Endothelial cell of umbilical vein (primary cell): ENCODE measurements at regions not wholly inside any gene's neighbourhood (a gene's known extent, or its start where the extent isn't known, plus 50 kb on each side); places are given as distances from the start of the nearest gene placed in this dataset.

Source experiments
- BruUV-seq: library from RNA; stranded (reverse); fragments of 400-500 nt; replicated peaks from 2 replicates; lab custom pipeline; 2021; lab: Mats Ljungman, UMichigan
- CTCF ChIA-PET: fragments of 300-600, 350-600 bp; sonication (Branson Sonifier 250); formaldehyde crosslinking; loops from one replicate; lab custom pipeline; 2021; ENCODE audit warnings: antibody characterized with exemption, inconsistent platforms; lab: Charles Lee
- POLR2A ChIA-PET: fragments of 300-600, 350-600 bp; sonication (Branson Sonifier 250); formaldehyde crosslinking; loops from one replicate; lab custom pipeline; 2021; ENCODE audit warnings: antibody characterized with exemption, inconsistent platforms; lab: Charles Lee
- DNase-seq: peaks from one replicate; pipeline ENCODE4 v3.0.0-alpha.2; 2011; ENCODE audit warnings: low read depth, low spot score
- FAIRE-seq: peaks from 2 replicates; lab custom pipeline; 2011; peaks lifted over from hg19 to GRCh38; lab: Jason Lieb, UNC
- H2AFZ ChIP-seq: 2 replicates; pipeline ENCODE4 v1.6.0; 2012; ENCODE audit warnings: low read depth, low read length, control low read depth, inconsistent platforms
- H3K27ac ChIP-seq: 2 replicates; pipeline ENCODE4 v1.5.1; 2011; ENCODE audit warnings: low read depth, mild to moderate bottlenecking, control low read depth, low read length, moderate library complexity; ENCODE audit not compliant: insufficient read depth
- H3K27me3 ChIP-seq, 2 experiments: 2 replicates each; pipeline versions ENCODE4 v1.6.0 to v1.6.1; 2011; ENCODE audit warnings: low read length in 2 of 2, mixed read lengths in 1 of 2; ENCODE audit not compliant: control insufficient read depth in 2 of 2, insufficient read depth in 2 of 2
- H3K36me3 ChIP-seq, 2 experiments: 2 replicates in 1 of 2; 3 replicates in 1 of 2; pipeline ENCODE4 v1.5.1; 2011; ENCODE audit warnings: low read length in 2 of 2, mild to moderate bottlenecking in 1 of 2, moderate library complexity in 1 of 2; ENCODE audit not compliant: control insufficient read depth in 2 of 2, insufficient read depth in 2 of 2; ENCODE audit errors: extremely low read depth in 1 of 2
- H3K4me1 ChIP-seq: 3 replicates; pipeline ENCODE4 v1.5.1; 2011; ENCODE audit warnings: mild to moderate bottlenecking, low read length; ENCODE audit not compliant: control insufficient read depth, insufficient read depth; ENCODE audit errors: extremely low read depth
- H3K4me2 ChIP-seq: 2 replicates; pipeline ENCODE4 v1.6.1; 2011; ENCODE audit warnings: low read length, control low read depth, mixed read lengths; ENCODE audit not compliant: insufficient read depth
- H3K4me3 ChIP-seq, 3 experiments: fragments of 200-600 bp in 1 of 3; sonication (generic), shearing (Covaris generic) in 1 of 3; replicated peaks in 1 of 3; 2 replicates each; pipeline ENCODE4 v1.5.1; 2011 to 2016; ENCODE audit warnings: control low read depth in 3 of 3, low read length in 3 of 3, mild to moderate bottlenecking in 2 of 3, inconsistent platforms in 1 of 3, low read depth in 1 of 3, moderate library complexity in 1 of 3; ENCODE audit not compliant: insufficient read depth in 1 of 3
- H3K79me2 ChIP-seq: 2 replicates; pipeline ENCODE4 v1.6.0; 2012; ENCODE audit warnings: low read length, inconsistent platforms; ENCODE audit not compliant: control insufficient read depth, insufficient read depth
- H3K9ac ChIP-seq: replicated peaks from 2 replicates; pipeline ENCODE3; 2011; ENCODE audit warnings: low read length, control low read depth; ENCODE audit not compliant: insufficient read depth; ENCODE audit errors: extremely low read depth
- H3K9me1 ChIP-seq: replicated peaks from 3 replicates; pipeline ENCODE4 v1.6.0; 2011; ENCODE audit warnings: mild to moderate bottlenecking, low read length; ENCODE audit not compliant: control insufficient read depth, insufficient read depth; ENCODE audit errors: extremely low read depth
- H3K9me3 ChIP-seq: replicated peaks from 2 replicates; pipeline ENCODE4 v1.5.1; 2012; ENCODE audit warnings: low read length, inconsistent platforms; ENCODE audit not compliant: control insufficient read depth, insufficient read depth
- H4K20me1 ChIP-seq: replicated peaks from 2 replicates; pipeline ENCODE3; 2011; ENCODE audit warnings: mild to moderate bottlenecking, low read length; ENCODE audit not compliant: control insufficient read depth, insufficient read depth; ENCODE audit errors: extremely low read depth
- CTCF ChIP-seq, 2 donors: IDR thresholded peaks; 1 replicate in 1 of 2; 2 replicates in 1 of 2; pipeline ENCODE4 v1.5.1; 2011; ENCODE audit warnings: low read length in 2 of 2, mild to moderate bottlenecking in 2 of 2, moderate library complexity in 2 of 2, control low read depth in 1 of 2, inconsistent platforms in 1 of 2, low read depth in 1 of 2; ENCODE audit not compliant: insufficient read depth in 1 of 2; ENCODE audit errors: extremely low read depth in 1 of 2
- EZH2 ChIP-seq: IDR thresholded peaks from 2 replicates; pipeline ENCODE4 v1.6.1; 2012; ENCODE audit warnings: borderline replicate concordance, low read depth, mild to moderate bottlenecking, moderate library complexity, low read length, inconsistent platforms; ENCODE audit not compliant: severe bottlenecking
- FOS ChIP-seq: IDR thresholded peaks from 2 replicates; pipeline ENCODE4 v1.6.1; 2011; ENCODE audit warnings: mild to moderate bottlenecking, low read length, moderate library complexity, borderline replicate concordance; ENCODE audit not compliant: insufficient read depth
- GATA2 ChIP-seq: IDR thresholded peaks from 2 replicates; pipeline ENCODE4 v1.7.0; 2011; ENCODE audit warnings: low read depth, mild to moderate bottlenecking, moderate library complexity, mixed read lengths, low read length; ENCODE audit not compliant: insufficient read length, insufficient read depth
- JUN ChIP-seq: IDR thresholded peaks from 2 replicates; pipeline ENCODE4 v1.6.1; 2011; ENCODE audit warnings: borderline replicate concordance, low read depth; ENCODE audit not compliant: insufficient read length, insufficient read depth
- MYC ChIP-seq: IDR thresholded peaks from one replicate; pipeline ENCODE4 v1.6.1; 2011; ENCODE audit warnings: mild to moderate bottlenecking, low read depth, low read length
- POLR2A ChIP-seq: IDR thresholded peaks from 2 replicates; pipeline ENCODE4 v1.6.1; 2012; ENCODE audit warnings: low read depth, mild to moderate bottlenecking, control low read depth, low read length
- POLR2AphosphoS5 ChIP-seq: IDR thresholded peaks from 2 replicates; pipeline ENCODE4 v1.6.1; 2012; ENCODE audit warnings: low read depth, mild to moderate bottlenecking, control low read depth, low read length, moderate library complexity; ENCODE audit not compliant: insufficient read depth
- dilution Hi-C: fragments of 300-500 bp; cut with MboI; formaldehyde crosslinking; loops from one replicate; pipeline ENCODE4 v1.15.0; 2019; ENCODE audit warnings: low sequenced_read_pairs; ENCODE audit not compliant: extremely low pct_ligation_motif_present
- intact Hi-C: fragments of 100-400 bp; cut with micrococcal nuclease; formaldehyde crosslinking; loops from one replicate; pipeline ENCODE4 v1.10.0; 2022
- TF ChIP-seq, protein P1 (sequence below): IDR thresholded peaks from 2 replicates; pipeline ENCODE4 v1.6.1; 2011; ENCODE audit not compliant: insufficient read depth, insufficient read length

GRCh38 chr12:33617218-33617617, 177.6 kb upstream of the SYT10 start:
- Histone ChIP-seq H3K4me1 (no peaks in the 10 kb centered on the region), H3K79me2 (no peaks in the 10 kb centered on the region), H3K27ac (no peak overlapping the region), H3K9me3 (no peaks in the 10 kb centered on the region), H3K4me2 (no peak overlapping the region), H3K36me3 (no peaks in the 10 kb centered on the region), H3K4me3 (no peak overlapping the region), H3K9me1 (no peaks in the 10 kb centered on the region), H2AFZ (no peak overlapping the region), H4K20me1 (no peaks in the 10 kb centered on the region), H3K9ac (no peak overlapping the region), H3K27me3 (no peaks in the 10 kb centered on the region)
- intact Hi-C loops: no loop called here
- POLR2A ChIA-PET: no interaction called here
- no TSS peak for BruUV-seq
- DNase-seq (no peak), FAIRE-seq (no peak)
- dilution Hi-C loops: no loop called here
- CTCF ChIA-PET: no interaction called here
- TF ChIP-seq CTCF (IDR thresholded peaks at IDR 0.05; ENCODE audit: extremely low read depth in 1 of 2, insufficient read depth in 1 of 2, low read depth in 1 of 2, low read length in 2 of 2) (no peak), POLR2AphosphoS5 (no peak), GATA2 (no peak), MYC (no peak), FOS (no peak), JUN (no peak), POLR2A (no peak), EZH2 (no peak)
- TF ChIP-seq, protein P1, sequence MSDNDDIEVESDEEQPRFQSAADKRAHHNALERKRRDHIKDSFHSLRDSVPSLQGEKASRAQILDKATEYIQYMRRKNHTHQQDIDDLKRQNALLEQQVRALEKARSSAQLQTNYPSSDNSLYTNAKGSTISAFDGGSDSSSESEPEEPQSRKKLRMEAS: no peak
